Astrocyte (in vitro differentiated cells and primary cell): ENCODE measurements at regions not wholly inside any gene's neighbourhood (a gene's known extent, or its start where the extent isn't known, plus 50 kb on each side); places are given as distances from the start of the nearest gene placed in this dataset.
A peak's percentile ranks its signal among the peaks of the same experiment; 100 is the strongest.

ENCODE experiments used
- DNase-seq: peaks from one replicate; pipeline ENCODE4 v3.0.0-alpha.2; 2010; ENCODE audit warnings: low read depth
- FAIRE-seq: peaks from 2 replicates; lab custom pipeline; 2011; peaks lifted over from hg19 to GRCh38; lab: Jason Lieb, UNC
- H2AFZ ChIP-seq: 2 replicates; pipeline ENCODE4 v1.6.0; 2012; ENCODE audit warnings: low read depth, low read length, inconsistent platforms
- H3K27ac ChIP-seq: 2 replicates; pipeline ENCODE4 v1.5.1; 2011; ENCODE audit warnings: low read depth, low read length, inconsistent platforms
- H3K27me3 ChIP-seq: 2 replicates; pipeline ENCODE4 v1.6.0; 2011; ENCODE audit warnings: low read length, inconsistent platforms; ENCODE audit not compliant: insufficient read depth
- H3K36me3 ChIP-seq: 2 replicates; pipeline ENCODE4 v1.5.1; 2011; ENCODE audit warnings: low read length, inconsistent platforms; ENCODE audit not compliant: insufficient read depth
- H3K4me1 ChIP-seq: 2 replicates; pipeline ENCODE4 v1.5.1; 2011; ENCODE audit warnings: low read length, inconsistent platforms; ENCODE audit not compliant: insufficient read depth
- H3K4me2 ChIP-seq: 2 replicates; pipeline ENCODE4 v1.6.0; 2012; ENCODE audit warnings: low read length, inconsistent platforms
- H3K4me3 ChIP-seq: 2 replicates; pipeline ENCODE4 v1.5.1; 2011; ENCODE audit warnings: low read depth, mild to moderate bottlenecking, low read length, inconsistent platforms; ENCODE audit not compliant: insufficient read depth
- H3K79me2 ChIP-seq: 2 replicates; pipeline ENCODE4 v1.6.0; 2012; ENCODE audit warnings: mild to moderate bottlenecking, low read length, inconsistent platforms; ENCODE audit not compliant: insufficient read depth
- H3K9ac ChIP-seq: 2 replicates; pipeline ENCODE4 v1.6.0; 2012; ENCODE audit warnings: mild to moderate bottlenecking, low read length, inconsistent platforms
- H3K9me3 ChIP-seq: 2 replicates; pipeline ENCODE4 v1.5.1; 2012; ENCODE audit warnings: low read depth, mild to moderate bottlenecking, low read length, inconsistent platforms; ENCODE audit not compliant: insufficient read depth
- H4K20me1 ChIP-seq: 2 replicates; pipeline ENCODE4 v1.6.0; 2012; ENCODE audit warnings: low read length, inconsistent platforms; ENCODE audit not compliant: insufficient read depth
- H3K27ac Mint-ChIP-seq: one replicate; pipeline ENCODE4 v1.8.0; 2021; ENCODE audit warnings: mild to moderate bottlenecking, mixed read lengths; ENCODE audit not compliant: unreplicated experiment
- H3K27me3 Mint-ChIP-seq: one replicate; pipeline ENCODE4 v1.8.0; 2021; ENCODE audit warnings: low read depth, mixed read lengths; ENCODE audit not compliant: unreplicated experiment
- H3K36me3 Mint-ChIP-seq: one replicate; pipeline ENCODE4 v1.8.0; 2021; ENCODE audit warnings: low read depth, mixed read lengths; ENCODE audit not compliant: unreplicated experiment
- H3K4me1 Mint-ChIP-seq: one replicate; pipeline ENCODE4 v1.8.0; 2021; ENCODE audit warnings: low read depth, mixed read lengths; ENCODE audit not compliant: unreplicated experiment
- H3K4me3 Mint-ChIP-seq: one replicate; pipeline ENCODE4 v1.8.0; 2021; ENCODE audit warnings: mild to moderate bottlenecking, moderate library complexity, mixed read lengths; ENCODE audit not compliant: unreplicated experiment
- H3K9me3 Mint-ChIP-seq: one replicate; pipeline ENCODE4 v1.8.0; 2021; ENCODE audit warnings: mild to moderate bottlenecking, mixed read lengths; ENCODE audit not compliant: unreplicated experiment
- CTCF ChIP-seq: IDR thresholded peaks from 2 replicates; pipeline ENCODE4 v1.5.1; 2011; ENCODE audit warnings: low read depth, mild to moderate bottlenecking, inconsistent platforms, low read length, moderate library complexity; ENCODE audit not compliant: insufficient read depth
- EZH2 ChIP-seq: IDR thresholded peaks from 2 replicates; pipeline ENCODE4 v1.6.1; 2012; ENCODE audit warnings: mild to moderate bottlenecking, low read length, inconsistent platforms; ENCODE audit not compliant: insufficient read depth

GRCh38 chrX:69045616-69046345, 119.5 kb downstream of the PJA1 start:
- no peak overlapping the region for H3K4me3 Mint-ChIP-seq
- H3K9me3 ChIP-seq, result no peaks in the 10 kb centered on the region
- H3K4me2 ChIP-seq, result no peak overlapping the region
- H3K36me3 Mint-ChIP-seq, result no peaks in the 10 kb centered on the region
- no peak overlapping the region for H3K27ac Mint-ChIP-seq
- H3K27me3 ChIP-seq, result no peaks in the 10 kb centered on the region
- H4K20me1 ChIP-seq, result no peaks in the 10 kb centered on the region
- no peak for TF ChIP-seq CTCF
- TF ChIP-seq EZH2, result no peak
- DNase-seq (no peak), FAIRE-seq (no peak)
- H3K9me3 Mint-ChIP-seq, result no peaks in the 10 kb centered on the region
- H3K4me3 ChIP-seq, result no peak overlapping the region
- H3K4me1 ChIP-seq, result no peaks in the 10 kb centered on the region
- H3K79me2 ChIP-seq, result no peaks in the 10 kb centered on the region
- H3K9ac ChIP-seq, result no peak overlapping the region
- peaks cover 6% of the 10 kb centered on the region for H3K27me3 Mint-ChIP-seq
- H3K36me3 ChIP-seq, result no peaks in the 10 kb centered on the region
- peaks cover 9% of the 10 kb centered on the region for H3K4me1 Mint-ChIP-seq
- H2AFZ ChIP-seq, result no peak overlapping the region
- no peak overlapping the region for H3K27ac ChIP-seq

GRCh38 chrX:69038816-69039215, 126.4 kb downstream of the PJA1 start:
- no peaks in the 10 kb centered on the region for H3K4me1 ChIP-seq
- no peak overlapping the region for H3K9ac ChIP-seq
- no peaks in the 10 kb centered on the region for H3K79me2 ChIP-seq
- H4K20me1 ChIP-seq, result no peaks in the 10 kb centered on the region
- no peak overlapping the region for H3K27ac Mint-ChIP-seq
- FAIRE-seq, result peak; percentile 5
- no peaks in the 10 kb centered on the region for H3K4me1 Mint-ChIP-seq
- H3K4me2 ChIP-seq, result no peak overlapping the region
- no peak overlapping the region for H3K4me3 Mint-ChIP-seq
- no peaks in the 10 kb centered on the region for H3K9me3 ChIP-seq
- peaks cover 3% of the 10 kb centered on the region for H3K27me3 Mint-ChIP-seq
- H3K36me3 Mint-ChIP-seq, result no peaks in the 10 kb centered on the region
- no peak overlapping the region for H2AFZ ChIP-seq
- H3K27ac ChIP-seq, result no peak overlapping the region
- no peak for DNase-seq
- no peak overlapping the region for H3K4me3 ChIP-seq
- H3K36me3 ChIP-seq, result no peaks in the 10 kb centered on the region
- TF ChIP-seq CTCF (no peak), EZH2 (no peak)
- no peaks in the 10 kb centered on the region for H3K27me3 ChIP-seq
- no peaks in the 10 kb centered on the region for H3K9me3 Mint-ChIP-seq

- Histone ChIP-seq H3K4me1 (no peaks in the 10 kb centered on the region), H2AFZ (no peak overlapping the region), H3K27me3 (no peaks in the 10 kb centered on the region), H3K4me2 (no peak overlapping the region), H4K20me1 (no peaks in the 10 kb centered on the region), H3K27ac (no peak overlapping the region), H3K79me2 (no peaks in the 10 kb centered on the region), H3K4me3 (no peak overlapping the region), H3K9me3 (no peaks in the 10 kb centered on the region), H3K9ac (no peak overlapping the region), H3K36me3 (no peaks in the 10 kb centered on the region)
- FAIRE-seq (peak; percentile 89), DNase-seq (no peak)
- no peaks in the 10 kb centered on the region for H3K36me3 Mint-ChIP-seq
- peaks cover 3% of the 10 kb centered on the region for H3K27me3 Mint-ChIP-seq
- H3K4me1 Mint-ChIP-seq, result no peaks in the 10 kb centered on the region
- TF ChIP-seq EZH2 (no peak), CTCF (no peak)
- H3K4me3 Mint-ChIP-seq, result no peak overlapping the region
- H3K9me3 Mint-ChIP-seq, result no peaks in the 10 kb centered on the region
- H3K27ac Mint-ChIP-seq, result no peak overlapping the region
Measured at GRCh38 chrX:69038188-69038587, 127.1 kb downstream of the PJA1 start.
